ENCODE measurements at regions not wholly inside any gene's neighbourhood (a gene's known extent, or its start where the extent isn't known, plus 50 kb on each side); places are given as distances from the start of the nearest gene placed in this dataset.

GRCh38 chr4:173807347-173807746 is 277.3 kb upstream of the HAND2 start:
- no peak for TF ChIP-seq ARNT (IDR thresholded peaks at IDR 0.05)
- TF ChIP-seq HDGF (IDR thresholded peaks at IDR 0.05; ENCODE audit: borderline replicate concordance) = no peak

Data from HEK293T (cell line).